HL-60 (cell line): ENCODE measurements at regions not wholly inside any gene's neighbourhood (a gene's known extent, or its start where the extent isn't known, plus 50 kb on each side); places are given as distances from the start of the nearest gene placed in this dataset.

Experiments used
- DNase-seq, 2 experiments: peaks; one replicate each; pipeline ENCODE4 v3.0.0-alpha.2; 2010 to 2020; ENCODE audit warnings: low read depth in 1 of 2, low spot score in 1 of 2
- H3K27ac ChIP-seq: fragments of 250-450 bp; sonication (Bioruptor Pico); replicated peaks from 2 replicates; pipeline ENCODE4 v1.5.1; 2020; ENCODE audit warnings: mild to moderate bottlenecking, moderate library complexity
- H3K27me3 ChIP-seq: fragments of 250-450 bp; sonication (Bioruptor Pico); 2 replicates; pipeline ENCODE4 v1.5.1; 2021; ENCODE audit warnings: mild to moderate bottlenecking, moderate library complexity; ENCODE audit not compliant: insufficient read depth, poor library complexity, severe bottlenecking
- H3K4me3 ChIP-seq: replicated peaks from 2 replicates; pipeline ENCODE4 v1.5.1; 2011; ENCODE audit warnings: mild to moderate bottlenecking, control low read depth, low read length; ENCODE audit not compliant: insufficient read depth
- GABPA ChIP-seq: IDR thresholded peaks from 2 replicates; pipeline ENCODE4 v1.6.1; 2012; ENCODE audit warnings: low read depth
- POLR2AphosphoS5 ChIP-seq: IDR thresholded peaks from 2 replicates; pipeline ENCODE4 v1.6.1; 2012; ENCODE audit warnings: low read depth
- SPI1 ChIP-seq: IDR thresholded peaks from 2 replicates; pipeline ENCODE4 v1.6.1; 2012; ENCODE audit warnings: low read depth, mild to moderate bottlenecking, borderline replicate concordance
- TF ChIP-seq, protein P1 (sequence below): IDR thresholded peaks from 2 replicates; pipeline ENCODE4 v1.6.1; 2012; ENCODE audit warnings: low read depth; ENCODE audit not compliant: insufficient replicate concordance
- TF ChIP-seq, protein P2 (sequence below): IDR thresholded peaks from one replicate; pipeline ENCODE4 v1.5.1; 2011; ENCODE audit warnings: low read length, control low read depth, inconsistent platforms; ENCODE audit not compliant: insufficient read depth

DNA sequence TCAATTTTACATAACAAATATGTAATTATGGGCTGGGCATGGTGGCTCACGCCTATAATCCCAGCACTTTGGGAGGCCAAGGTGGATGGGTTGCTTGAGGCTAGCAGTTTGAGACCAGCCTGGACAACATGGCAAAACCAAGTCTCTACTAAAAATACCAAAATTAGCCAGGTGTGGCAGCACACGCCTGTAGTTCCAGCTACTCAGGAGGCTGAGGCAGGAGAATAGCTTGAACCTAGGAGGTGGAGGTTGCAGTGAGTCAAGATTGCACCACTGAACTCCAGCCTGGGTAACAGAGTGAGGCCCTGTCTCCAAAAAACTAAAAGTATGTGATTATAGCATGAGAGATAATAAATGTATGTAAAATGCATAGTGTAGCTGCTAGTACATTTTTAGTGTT, 229.0 kb downstream of the PPARGC1A start:
- H3K27me3 ChIP-seq, result no peaks in the 10 kb centered on the region
- H3K27ac ChIP-seq, result no peak overlapping the region
- DNase-seq, result no peak
- TF ChIP-seq, protein P1, sequence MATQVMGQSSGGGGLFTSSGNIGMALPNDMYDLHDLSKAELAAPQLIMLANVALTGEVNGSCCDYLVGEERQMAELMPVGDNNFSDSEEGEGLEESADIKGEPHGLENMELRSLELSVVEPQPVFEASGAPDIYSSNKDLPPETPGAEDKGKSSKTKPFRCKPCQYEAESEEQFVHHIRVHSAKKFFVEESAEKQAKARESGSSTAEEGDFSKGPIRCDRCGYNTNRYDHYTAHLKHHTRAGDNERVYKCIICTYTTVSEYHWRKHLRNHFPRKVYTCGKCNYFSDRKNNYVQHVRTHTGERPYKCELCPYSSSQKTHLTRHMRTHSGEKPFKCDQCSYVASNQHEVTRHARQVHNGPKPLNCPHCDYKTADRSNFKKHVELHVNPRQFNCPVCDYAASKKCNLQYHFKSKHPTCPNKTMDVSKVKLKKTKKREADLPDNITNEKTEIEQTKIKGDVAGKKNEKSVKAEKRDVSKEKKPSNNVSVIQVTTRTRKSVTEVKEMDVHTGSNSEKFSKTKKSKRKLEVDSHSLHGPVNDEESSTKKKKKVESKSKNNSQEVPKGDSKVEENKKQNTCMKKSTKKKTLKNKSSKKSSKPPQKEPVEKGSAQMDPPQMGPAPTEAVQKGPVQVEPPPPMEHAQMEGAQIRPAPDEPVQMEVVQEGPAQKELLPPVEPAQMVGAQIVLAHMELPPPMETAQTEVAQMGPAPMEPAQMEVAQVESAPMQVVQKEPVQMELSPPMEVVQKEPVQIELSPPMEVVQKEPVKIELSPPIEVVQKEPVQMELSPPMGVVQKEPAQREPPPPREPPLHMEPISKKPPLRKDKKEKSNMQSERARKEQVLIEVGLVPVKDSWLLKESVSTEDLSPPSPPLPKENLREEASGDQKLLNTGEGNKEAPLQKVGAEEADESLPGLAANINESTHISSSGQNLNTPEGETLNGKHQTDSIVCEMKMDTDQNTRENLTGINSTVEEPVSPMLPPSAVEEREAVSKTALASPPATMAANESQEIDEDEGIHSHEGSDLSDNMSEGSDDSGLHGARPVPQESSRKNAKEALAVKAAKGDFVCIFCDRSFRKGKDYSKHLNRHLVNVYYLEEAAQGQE, result no peak
- TF ChIP-seq SPI1, result no peak
- TF ChIP-seq, protein P2, sequence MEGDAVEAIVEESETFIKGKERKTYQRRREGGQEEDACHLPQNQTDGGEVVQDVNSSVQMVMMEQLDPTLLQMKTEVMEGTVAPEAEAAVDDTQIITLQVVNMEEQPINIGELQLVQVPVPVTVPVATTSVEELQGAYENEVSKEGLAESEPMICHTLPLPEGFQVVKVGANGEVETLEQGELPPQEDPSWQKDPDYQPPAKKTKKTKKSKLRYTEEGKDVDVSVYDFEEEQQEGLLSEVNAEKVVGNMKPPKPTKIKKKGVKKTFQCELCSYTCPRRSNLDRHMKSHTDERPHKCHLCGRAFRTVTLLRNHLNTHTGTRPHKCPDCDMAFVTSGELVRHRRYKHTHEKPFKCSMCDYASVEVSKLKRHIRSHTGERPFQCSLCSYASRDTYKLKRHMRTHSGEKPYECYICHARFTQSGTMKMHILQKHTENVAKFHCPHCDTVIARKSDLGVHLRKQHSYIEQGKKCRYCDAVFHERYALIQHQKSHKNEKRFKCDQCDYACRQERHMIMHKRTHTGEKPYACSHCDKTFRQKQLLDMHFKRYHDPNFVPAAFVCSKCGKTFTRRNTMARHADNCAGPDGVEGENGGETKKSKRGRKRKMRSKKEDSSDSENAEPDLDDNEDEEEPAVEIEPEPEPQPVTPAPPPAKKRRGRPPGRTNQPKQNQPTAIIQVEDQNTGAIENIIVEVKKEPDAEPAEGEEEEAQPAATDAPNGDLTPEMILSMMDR, result no peak
- TF ChIP-seq GABPA, result no peak
- TF ChIP-seq POLR2AphosphoS5, result no peak
- no peak overlapping the region for H3K4me3 ChIP-seq

DNA sequence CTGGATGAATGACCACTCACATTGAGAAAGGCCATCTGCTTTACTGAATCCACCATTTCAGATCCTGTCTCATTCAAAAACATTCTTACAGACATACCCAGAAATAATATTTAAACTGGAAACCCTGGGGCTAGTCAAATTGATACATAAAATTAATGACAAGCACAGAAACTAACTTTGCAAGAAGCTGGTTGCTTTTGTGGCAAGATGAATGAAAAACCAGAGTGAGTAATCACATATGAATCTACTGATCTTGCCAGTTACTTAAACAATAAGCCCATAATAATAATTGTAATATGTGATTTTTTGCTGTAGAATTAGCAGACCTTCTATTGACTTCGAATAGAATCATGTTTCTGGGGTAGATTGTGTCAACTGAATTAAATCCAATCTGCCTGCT, 235.1 kb downstream of the PPARGC1A start:
- DNase-seq, result no peak
- no peak overlapping the region for H3K27ac ChIP-seq
- TF ChIP-seq, protein P1, result no peak
- TF ChIP-seq GABPA (no peak), SPI1 (no peak), POLR2AphosphoS5 (no peak)
- TF ChIP-seq, protein P2, result no peak

DNA sequence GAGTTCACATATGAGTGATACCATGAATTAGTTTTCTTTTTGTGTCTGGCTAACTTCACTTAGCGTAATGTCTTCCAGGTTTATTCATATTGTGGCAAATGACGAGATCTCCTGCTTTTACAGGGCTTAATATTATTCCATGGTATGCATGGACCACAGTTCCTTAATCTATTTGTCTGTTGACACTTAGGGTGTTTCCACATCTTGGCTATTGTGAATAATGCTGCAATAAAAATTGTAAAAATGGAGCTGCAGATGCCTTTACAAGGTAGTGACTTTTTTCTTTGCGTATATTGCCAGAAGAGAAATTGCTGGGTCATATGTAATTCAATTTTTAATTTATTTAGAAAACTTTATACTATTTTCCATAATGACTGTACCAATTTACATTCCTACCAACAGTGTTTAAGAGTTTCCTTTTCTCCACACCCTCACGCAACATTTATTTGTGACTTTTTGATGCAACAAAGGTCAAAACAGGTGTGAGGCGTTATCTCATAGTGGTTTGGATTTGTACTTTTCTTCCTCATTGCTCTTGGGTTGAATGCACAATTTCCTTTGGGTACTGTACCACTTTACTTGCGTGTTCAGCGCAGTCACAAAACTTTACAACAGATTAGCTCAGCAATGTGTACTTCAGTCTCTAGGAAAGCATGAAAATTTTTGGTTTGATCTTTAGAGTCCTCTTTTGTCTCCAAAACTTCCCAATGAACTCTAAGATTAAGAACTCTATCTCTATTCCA, 240.8 kb downstream of the PPARGC1A start:
- Histone ChIP-seq H3K27me3 (no peaks in the 10 kb centered on the region), H3K27ac (no peak overlapping the region), H3K4me3 (no peak overlapping the region)
- TF ChIP-seq, protein P1, result no peak
- TF ChIP-seq GABPA (no peak), SPI1 (no peak), POLR2AphosphoS5 (no peak)
- TF ChIP-seq, protein P2, result no peak
- DNase-seq, result no peak

More for the DNA sequence above, 235.1 kb downstream of the PPARGC1A start:
- Histone ChIP-seq H3K4me3 (no peak overlapping the region), H3K27me3 (no peaks in the 10 kb centered on the region)
